Colonic mucosa (tissue), 4 donors: ENCODE measurements at regions not wholly inside any gene's neighbourhood (a gene's known extent, or its start where the extent isn't known, plus 50 kb on each side); places are given as distances from the start of the nearest gene placed in this dataset.

Source experiments
- DNase-seq: peaks from one replicate; pipeline ENCODE4 v3.0.0-alpha.2; 2020
- H3K27ac ChIP-seq: fragments of 200-600 bp; one replicate; pipeline ENCODE4 v1.8.0; 2021
- H3K27me3 ChIP-seq: fragments of 200-600 bp; one replicate; pipeline ENCODE4 v1.8.0; 2021
- H3K36me3 ChIP-seq: fragments of 200-600 bp; one replicate; pipeline ENCODE4 v1.8.0; 2021
- H3K4me1 ChIP-seq: fragments of 200-600 bp; one replicate; pipeline ENCODE4 v1.8.0; 2021; ENCODE audit warnings: mild to moderate bottlenecking
- H3K4me3 ChIP-seq: fragments of 200-600 bp; one replicate; pipeline ENCODE4 v1.8.0; 2021
- H3K9ac ChIP-seq, 2 donors: one replicate each; pipeline ENCODE4 v1.7.0; 2013; ENCODE audit warnings: control low read depth in 2 of 2, low read depth in 2 of 2, low read length in 2 of 2
- H3K9me3 ChIP-seq: fragments of 200-600 bp; one replicate; pipeline ENCODE4 v1.8.0; 2021
- CTCF ChIP-seq: fragments of 200-600 bp; IDR thresholded peaks from one replicate; pipeline ENCODE4 v1.8.0; 2022; ENCODE audit warnings: antibody characterized with exemption, mild to moderate bottlenecking
- intact Hi-C: fragments of 100-400 bp; cut with DNase I; formaldehyde crosslinking; loops from one replicate; pipeline ENCODE4 v1.14.1; 2022
- donor health status: healthy.
- donor health status: DM: no; HTN: no; CAD: no.
- donor health status: DM: no; HTN: no; CAD: no.

- Histone ChIP-seq H3K4me1 (no peaks in the 10 kb centered on the region), H3K27me3 (no peaks in the 10 kb centered on the region), H3K36me3 (no peaks in the 10 kb centered on the region), H3K9ac (no peak overlapping the region), H3K27ac (no peak overlapping the region), H3K9me3 (no peaks in the 10 kb centered on the region), H3K4me3 (no peak overlapping the region)
- intact Hi-C loops = no loop called here
- no peak for DNase-seq
- TF ChIP-seq CTCF = no peak
Observed at GRCh38 chr1:47545912-47546483, 108.2 kb downstream of the FOXD2 start.

GRCh38 chr1:47547753-47548573, 110.1 kb downstream of the FOXD2 start:
- DNase-seq = no peak
- intact Hi-C loops = no loop called here
- no peak overlapping the region for H3K9ac ChIP-seq
- H3K36me3 ChIP-seq = no peaks in the 10 kb centered on the region
- no peaks in the 10 kb centered on the region for H3K4me1 ChIP-seq
- no peaks in the 10 kb centered on the region for H3K27me3 ChIP-seq
- H3K9me3 ChIP-seq = no peaks in the 10 kb centered on the region
- H3K27ac ChIP-seq = no peak overlapping the region
- H3K4me3 ChIP-seq = no peak overlapping the region
- TF ChIP-seq CTCF = no peak

- intact Hi-C loops = no loop called here
- DNase-seq = no peak
- no peaks in the 10 kb centered on the region for H3K4me1 ChIP-seq
Observed at GRCh38 chr1:47548637-47549036, 110.8 kb downstream of the FOXD2 start.

GRCh38 chr1:47549532-47549931, 111.7 kb downstream of the FOXD2 start:
- H3K27ac ChIP-seq = no peak overlapping the region
- no peaks in the 10 kb centered on the region for H3K36me3 ChIP-seq
- no peak overlapping the region for H3K4me3 ChIP-seq
- H3K4me1 ChIP-seq = peaks cover 3% of the 10 kb centered on the region
- DNase-seq = no peak
- no peaks in the 10 kb centered on the region for H3K9me3 ChIP-seq
- TF ChIP-seq CTCF = no peak
- H3K27me3 ChIP-seq = no peaks in the 10 kb centered on the region
- no peak overlapping the region for H3K9ac ChIP-seq
- intact Hi-C loops = no loop called here

More at GRCh38 chr1:47548637-47549036, 110.8 kb downstream of the FOXD2 start:
- Histone ChIP-seq H3K27ac (no peak overlapping the region), H3K9me3 (no peaks in the 10 kb centered on the region), H3K9ac (no peak overlapping the region), H3K36me3 (no peaks in the 10 kb centered on the region), H3K4me3 (no peak overlapping the region), H3K27me3 (no peaks in the 10 kb centered on the region)
- no peak for TF ChIP-seq CTCF

- Histone ChIP-seq H3K9me3 (no peaks in the 10 kb centered on the region), H3K36me3 (no peaks in the 10 kb centered on the region), H3K4me1 (peaks cover 3% of the 10 kb centered on the region), H3K27ac (no peak overlapping the region), H3K27me3 (no peaks in the 10 kb centered on the region), H3K9ac (no peak overlapping the region), H3K4me3 (no peak overlapping the region)
- no peak for TF ChIP-seq CTCF
- intact Hi-C loops = no loop called here
- no peak for DNase-seq
Observed at GRCh38 chr1:47550929-47551328, 113.1 kb downstream of the FOXD2 start.
